A549 (cell line): ENCODE measurements at regions not wholly inside any gene's neighbourhood (a gene's known extent, or its start where the extent isn't known, plus 50 kb on each side); places are given as distances from the start of the nearest gene placed in this dataset.

Experiments used
- ATAC-seq, 2 experiments: fragments of 200-7000 bp in 1 of 2; fragments of >200 bp in 1 of 2; cut with Nextera tagmentation in 1 of 2; cut with Tn5 transposase in 1 of 2; 3 replicates each; pipeline versions ENCODE4 v1.8.0 to v1.9.1; 2018 to 2020; ENCODE audit warnings: mild to moderate bottlenecking in 1 of 2, moderate library complexity in 1 of 2
- CTCF ChIA-PET: fragments of 300-600 bp; sonication (Branson Sonifier 250); formaldehyde crosslinking; extraction: SDS; loops from one replicate; lab custom pipeline; 2021; ENCODE audit warnings: antibody characterized with exemption, inconsistent platforms; lab: Yijun Ruan, JAX
- POLR2A ChIA-PET: fragments of 350-600 bp; formaldehyde crosslinking; extraction: SDS; loops from one replicate; lab custom pipeline; 2021; ENCODE audit warnings: antibody characterized with exemption, inconsistent platforms; lab: Yijun Ruan, JAX
- DNase-seq, 2 experiments: peaks; one replicate each; pipeline versions ENCODE4 v3.0.0 to v3.0.0-alpha.2; 2011 to 2016; ENCODE audit warnings: low read depth in 1 of 2, low spot score in 1 of 2
- FAIRE-seq: peaks from 2 replicates; lab custom pipeline; 2011; peaks lifted over from hg19 to GRCh38; lab: Jason Lieb, UNC
- H3K27ac ChIP-seq, 2 experiments: fragments of >200 bp; sonication (Bioruptor Twin); formaldehyde crosslinking; 3 replicates each; pipeline ENCODE4 v1.5.1; 2016 to 2017
- H3K4me1 ChIP-seq: fragments of >200 bp; sonication (Bioruptor Twin); formaldehyde crosslinking; 3 replicates; pipeline ENCODE4 v1.6.1; 2016
- H3K4me2 ChIP-seq: fragments of >200 bp; sonication (Bioruptor Twin); formaldehyde crosslinking; 3 replicates; pipeline ENCODE4 v1.6.1; 2016
- H3K4me3 ChIP-seq: fragments of >200 bp; sonication (Bioruptor Twin); formaldehyde crosslinking; 3 replicates; pipeline ENCODE4 v1.5.1; 2016
- H3K9me3 ChIP-seq: fragments of >200 bp; sonication (Bioruptor Twin); formaldehyde crosslinking; 3 replicates; pipeline ENCODE4 v1.6.1; 2016
- CHD4 ChIP-seq: fragments of 200-600 bp; sonication (generic); IDR thresholded peaks from 2 replicates; pipeline ENCODE4 v1.6.1; 2016; ENCODE audit warnings: antibody characterized with exemption, mild to moderate bottlenecking, borderline replicate concordance
- EHF ChIP-seq: fragments of 250-450 bp; sonication (Bioruptor Pico); IDR thresholded peaks from 2 replicates; pipeline ENCODE4 v1.5.0; 2020; ENCODE audit warnings: mild to moderate bottlenecking
- EHMT2 ChIP-seq: fragments of 200-600 bp; sonication (generic); IDR thresholded peaks from 2 replicates; pipeline ENCODE4 v1.6.1; 2016; ENCODE audit warnings: antibody characterized with exemption, low read depth, mild to moderate bottlenecking, moderate library complexity
- ELK1 ChIP-seq: fragments of 150-350 bp; IDR thresholded peaks from 2 replicates; pipeline ENCODE4 v1.6.1; 2014; ENCODE audit warnings: low read depth, mild to moderate bottlenecking, low read length
- FOSL2 ChIP-seq, 2 experiments: fragments of 450-650 bp in 1 of 2; fragments of >200 bp in 1 of 2; sonication (Bioruptor Twin) in 1 of 2; formaldehyde crosslinking; IDR thresholded peaks; 2 replicates each; pipeline versions ENCODE4 v1.5.0 to v1.6.1; 2016 to 2020; ENCODE audit warnings: mild to moderate bottlenecking in 1 of 2, moderate library complexity in 1 of 2
- HDAC2 ChIP-seq: fragments of 200-600 bp; sonication (generic); IDR thresholded peaks from 2 replicates; pipeline ENCODE4 v1.6.1; 2016
- HMGXB4 ChIP-seq: fragments of 250-450 bp; sonication (Bioruptor Pico); IDR thresholded peaks from 2 replicates; pipeline ENCODE4 v1.5.0; 2021; ENCODE audit warnings: mild to moderate bottlenecking, moderate library complexity, borderline replicate concordance
- HOXA7 ChIP-seq: fragments of 250-450 bp; sonication (Bioruptor Pico); IDR thresholded peaks from 2 replicates; pipeline ENCODE4 v1.5.0; 2020; ENCODE audit warnings: mild to moderate bottlenecking, moderate library complexity
- HOXB13 ChIP-seq: fragments of 250-450 bp; sonication (Bioruptor Pico); IDR thresholded peaks from 2 replicates; pipeline ENCODE4 v1.5.0; 2020; ENCODE audit warnings: low read depth, mild to moderate bottlenecking, moderate library complexity
- JUN ChIP-seq, 2 experiments: fragments of >200 bp; sonication (Bioruptor Twin); formaldehyde crosslinking; IDR thresholded peaks; 2 replicates in 1 of 2; 3 replicates in 1 of 2; pipeline ENCODE4 v1.6.1; 2016 to 2017
- JUNB ChIP-seq: fragments of >200 bp; sonication (Bioruptor Twin); formaldehyde crosslinking; IDR thresholded peaks from 2 replicates; pipeline ENCODE4 v1.6.1; 2016
- KDM1A ChIP-seq: fragments of 200-600 bp; sonication (generic); IDR thresholded peaks from 2 replicates; pipeline ENCODE4 v1.6.1; 2016; ENCODE audit warnings: low read depth, mild to moderate bottlenecking
- NFE2L2 ChIP-seq: fragments of 150-350 bp; conservative IDR thresholded peaks from 2 replicates; pipeline ENCODE4 v1.6.1; 2014; ENCODE audit warnings: low read length
- REST ChIP-seq: fragments of 200-600 bp; sonication (generic); IDR thresholded peaks from 2 replicates; pipeline ENCODE4 v1.6.1; 2016; ENCODE audit warnings: antibody characterized with exemption, mild to moderate bottlenecking, moderate library complexity
- RFX5 ChIP-seq: fragments of 450-650 bp; IDR thresholded peaks from 2 replicates; pipeline ENCODE4 v1.7.1; 2014; ENCODE audit warnings: antibody characterized with exemption, mild to moderate bottlenecking, moderate library complexity
- SMC3 ChIP-seq: fragments of >200 bp; sonication (Bioruptor Twin); formaldehyde crosslinking; IDR thresholded peaks from 3 replicates; pipeline ENCODE4 v1.6.1; 2018; ENCODE audit warnings: inconsistent platforms
- SREBF2 ChIP-seq: fragments of 450-650 bp; IDR thresholded peaks from 2 replicates; pipeline ENCODE4 v1.6.1; 2014; ENCODE audit warnings: mild to moderate bottlenecking, moderate library complexity
- TFCP2L1 ChIP-seq: fragments of 250-450 bp; sonication (Bioruptor Pico); IDR thresholded peaks from 2 replicates; pipeline ENCODE4 v1.5.0; 2021; ENCODE audit warnings: mild to moderate bottlenecking
- TP53 ChIP-seq: fragments of 250-450 bp; sonication (Bioruptor Pico); IDR thresholded peaks from 2 replicates; pipeline ENCODE4 v1.5.0; 2021; ENCODE audit warnings: mild to moderate bottlenecking, moderate library complexity
- USF2 ChIP-seq: fragments of 450-650 bp; IDR thresholded peaks from 2 replicates; pipeline ENCODE4 v1.6.1; 2014; ENCODE audit warnings: antibody characterized with exemption
- ZFP36 ChIP-seq: fragments of 450-650 bp; IDR thresholded peaks from 2 replicates; pipeline ENCODE4 v1.6.1; 2014; ENCODE audit warnings: borderline replicate concordance; ENCODE audit not compliant: partially characterized antibody
- WGBS: methylation state at CpG from one replicate; pipeline ENCODE4 v1.1.6; 2017; ENCODE audit errors: missing lambda C conversion rate; 5-methylcytosine and 5-hydroxymethylcytosine counted together
- TF ChIP-seq, protein P1 (sequence below): fragments of >200 bp; sonication (Bioruptor Twin); formaldehyde crosslinking; IDR thresholded peaks from 2 replicates; pipeline ENCODE4 v1.6.1; 2016
- TF ChIP-seq, protein P2 (sequence below): fragments of >200 bp; sonication (Bioruptor Twin); formaldehyde crosslinking; IDR thresholded peaks from 3 replicates; pipeline ENCODE4 v1.6.1; 2016
- TF ChIP-seq, protein P3 (sequence below): IDR thresholded peaks from 2 replicates; pipeline ENCODE4 v1.6.1; 2012

- Histone ChIP-seq H3K27ac (no peak overlapping the region), H3K9me3 (no peaks in the 10 kb centered on the region), H3K4me1 (no peaks in the 10 kb centered on the region), H3K4me3 (no peak overlapping the region), H3K4me2 (no peak overlapping the region)
- ATAC-seq, result no peak
- FAIRE-seq, result no peak
- WGBS, result 37% methylated on average over 9 of the region's 9 CpGs
- ChIA-PET POLR2A (no interaction called here), CTCF (interaction anchor here (1.3 to 2.0 kb wide), 2 partner anchors 16 to 46 kb away, joined by 4 read pairs; no protein-coding TSS in a partner anchor)
- no peak for DNase-seq
- TF ChIP-seq, protein P1, sequence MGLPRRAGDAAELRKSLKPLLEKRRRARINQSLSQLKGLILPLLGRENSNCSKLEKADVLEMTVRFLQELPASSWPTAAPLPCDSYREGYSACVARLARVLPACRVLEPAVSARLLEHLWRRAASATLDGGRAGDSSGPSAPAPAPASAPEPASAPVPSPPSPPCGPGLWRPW, result no peak
- TF ChIP-seq SREBF2 (no peak), HDAC2 (no peak), NFE2L2 (no peak)
Measured at GRCh38 chr17:6348891-6349290, 86.0 kb downstream of the AIPL1 start.

GRCh38 chr17:6347776-6348175 is 87.1 kb downstream of the AIPL1 start:
- Histone ChIP-seq H3K9me3 (no peaks in the 10 kb centered on the region), H3K4me3 (no peak overlapping the region), H3K4me2 (no peak overlapping the region), H3K27ac (no peak overlapping the region), H3K4me1 (no peaks in the 10 kb centered on the region)
- DNase-seq (no peak), FAIRE-seq (no peak), ATAC-seq (no peak)
- POLR2A ChIA-PET, result no interaction called here
- TF ChIP-seq FOSL2 (IDR thresholded peaks at IDR 0.05), result no peak
- TF ChIP-seq FOSL2 (CRISPR knock-in tag; IDR thresholded peaks at IDR 0.05), result no peak
- no peak for TF ChIP-seq HOXA7 (CRISPR knock-in tag)
- no peak for TF ChIP-seq ZFP36
- TF ChIP-seq SMC3, result no peak
- TF ChIP-seq CHD4, result no peak
- TF ChIP-seq, protein P2, sequence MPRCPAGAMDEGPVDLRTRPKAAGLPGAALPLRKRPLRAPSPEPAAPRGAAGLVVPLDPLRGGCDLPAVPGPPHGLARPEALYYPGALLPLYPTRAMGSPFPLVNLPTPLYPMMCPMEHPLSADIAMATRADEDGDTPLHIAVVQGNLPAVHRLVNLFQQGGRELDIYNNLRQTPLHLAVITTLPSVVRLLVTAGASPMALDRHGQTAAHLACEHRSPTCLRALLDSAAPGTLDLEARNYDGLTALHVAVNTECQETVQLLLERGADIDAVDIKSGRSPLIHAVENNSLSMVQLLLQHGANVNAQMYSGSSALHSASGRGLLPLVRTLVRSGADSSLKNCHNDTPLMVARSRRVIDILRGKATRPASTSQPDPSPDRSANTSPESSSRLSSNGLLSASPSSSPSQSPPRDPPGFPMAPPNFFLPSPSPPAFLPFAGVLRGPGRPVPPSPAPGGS, result no peak
- TF ChIP-seq, protein P3, sequence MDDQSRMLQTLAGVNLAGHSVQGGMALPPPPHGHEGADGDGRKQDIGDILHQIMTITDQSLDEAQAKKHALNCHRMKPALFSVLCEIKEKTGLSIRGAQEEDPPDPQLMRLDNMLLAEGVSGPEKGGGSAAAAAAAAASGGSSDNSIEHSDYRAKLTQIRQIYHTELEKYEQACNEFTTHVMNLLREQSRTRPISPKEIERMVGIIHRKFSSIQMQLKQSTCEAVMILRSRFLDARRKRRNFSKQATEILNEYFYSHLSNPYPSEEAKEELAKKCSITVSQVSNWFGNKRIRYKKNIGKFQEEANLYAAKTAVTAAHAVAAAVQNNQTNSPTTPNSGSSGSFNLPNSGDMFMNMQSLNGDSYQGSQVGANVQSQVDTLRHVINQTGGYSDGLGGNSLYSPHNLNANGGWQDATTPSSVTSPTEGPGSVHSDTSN, result no peak
- TF ChIP-seq EHMT2, result no peak
- no peak for TF ChIP-seq USF2
- no peak for TF ChIP-seq ELK1
- no peak for TF ChIP-seq EHF (CRISPR knock-in tag)
- TF ChIP-seq KDM1A, result no peak
- no peak for TF ChIP-seq HOXB13 (CRISPR knock-in tag)
- 20% methylated on average over 4 of the region's 4 CpGs for WGBS
- CTCF ChIA-PET, result interaction anchor here (0.6 to 0.9 kb wide), 3 partner anchors 12 to 1119 kb away, joined by 3 to 4 read pairs (median 3); no protein-coding TSS in a partner anchor

DNA sequence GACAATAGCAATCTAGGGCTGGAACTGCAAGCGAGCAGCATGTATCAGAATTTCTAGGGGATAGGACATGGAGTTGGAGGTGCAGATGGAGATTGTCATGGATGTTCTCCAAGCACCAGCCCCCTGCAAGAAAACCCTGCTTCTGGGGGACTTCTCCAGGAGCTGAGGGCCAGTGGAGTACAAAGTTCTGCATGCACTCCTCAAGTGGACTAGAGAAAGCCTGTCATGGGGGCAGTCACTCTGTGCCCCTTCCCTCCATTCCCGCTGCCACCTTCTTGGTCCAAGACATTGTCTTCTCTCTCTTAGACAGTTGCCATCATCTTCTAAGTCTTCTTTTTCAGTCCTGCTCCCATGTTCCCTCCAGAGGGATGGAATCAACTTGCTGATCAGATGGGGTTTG is 87.9 kb downstream of the AIPL1 start:
- H3K4me1 ChIP-seq, result no peaks in the 10 kb centered on the region
- ATAC-seq, result 0 out of 6 replicates have a peak, but pooled peaks of 1 of the 2 experiments have one; percentile 40
- DNase-seq, result no peak
- no peak overlapping the region for H3K4me3 ChIP-seq
- CTCF ChIA-PET, result interaction anchor here (0.9 to 1.2 kb wide), 2 partner anchors 13 to 23 kb away, joined by 3 read pairs; no protein-coding TSS in a partner anchor
- no peaks in the 10 kb centered on the region for H3K9me3 ChIP-seq
- FAIRE-seq, result no peak
- no peak overlapping the region for H3K27ac ChIP-seq
- H3K4me2 ChIP-seq, result no peak overlapping the region
- POLR2A ChIA-PET, result no interaction called here
- WGBS, result 24% methylated on average over 2 of the region's 2 CpGs
- TF ChIP-seq KDM1A (no peak), JUNB (no peak), REST (no peak), EHF (CRISPR knock-in tag) (no peak), JUN (IDR thresholded peaks at IDR 0.05) (no peak), TP53 (no peak), RFX5 (no peak), HOXA7 (CRISPR knock-in tag) (no peak), TFCP2L1 (no peak), HMGXB4 (CRISPR knock-in tag) (no peak)
